HL-60 (cell line): ENCODE measurements at regions not wholly inside any gene's neighbourhood (a gene's known extent, or its start where the extent isn't known, plus 50 kb on each side); places are given as distances from the start of the nearest gene placed in this dataset.

Experiments used
- DNase-seq, 2 experiments: peaks; one replicate each; pipeline ENCODE4 v3.0.0-alpha.2; 2010 to 2020; ENCODE audit warnings: low read depth in 1 of 2, low spot score in 1 of 2
- H3K27ac ChIP-seq: fragments of 250-450 bp; sonication (Bioruptor Pico); replicated peaks from 2 replicates; pipeline ENCODE4 v1.5.1; 2020; ENCODE audit warnings: mild to moderate bottlenecking, moderate library complexity
- H3K27me3 ChIP-seq: fragments of 250-450 bp; sonication (Bioruptor Pico); 2 replicates; pipeline ENCODE4 v1.5.1; 2021; ENCODE audit warnings: mild to moderate bottlenecking, moderate library complexity; ENCODE audit not compliant: insufficient read depth, poor library complexity, severe bottlenecking
- H3K4me3 ChIP-seq: replicated peaks from 2 replicates; pipeline ENCODE4 v1.5.1; 2011; ENCODE audit warnings: mild to moderate bottlenecking, control low read depth, low read length; ENCODE audit not compliant: insufficient read depth
- CTCF ChIP-seq: IDR thresholded peaks from one replicate; pipeline ENCODE4 v1.5.1; 2011; ENCODE audit warnings: low read length, control low read depth, inconsistent platforms; ENCODE audit not compliant: insufficient read depth
- GABPA ChIP-seq: IDR thresholded peaks from 2 replicates; pipeline ENCODE4 v1.6.1; 2012; ENCODE audit warnings: low read depth
- POLR2AphosphoS5 ChIP-seq: IDR thresholded peaks from 2 replicates; pipeline ENCODE4 v1.6.1; 2012; ENCODE audit warnings: low read depth
- REST ChIP-seq: IDR thresholded peaks from 2 replicates; pipeline ENCODE4 v1.6.1; 2012; ENCODE audit warnings: low read depth; ENCODE audit not compliant: insufficient replicate concordance
- SPI1 ChIP-seq: IDR thresholded peaks from 2 replicates; pipeline ENCODE4 v1.6.1; 2012; ENCODE audit warnings: low read depth, mild to moderate bottlenecking, borderline replicate concordance

GRCh38 chr10:124306922-124307371, 111.8 kb downstream of the OAT start:
- DNase-seq, result peak; percentile 45 to 66
- TF ChIP-seq SPI1, result peak; percentile 39; the same call in 1 of the 2 replicates
- TF ChIP-seq GABPA, result no peak
- Histone ChIP-seq H3K27ac (no peak overlapping the region), H3K4me3 (no peak overlapping the region), H3K27me3 (no peaks in the 10 kb centered on the region)

GRCh38 chr10:124306520-124306919, 112.2 kb downstream of the OAT start:
- Histone ChIP-seq H3K4me3 (no peak overlapping the region), H3K27ac (no peak overlapping the region), H3K27me3 (no peaks in the 10 kb centered on the region)
- no peak for DNase-seq
- no peak for TF ChIP-seq POLR2AphosphoS5
- no peak for TF ChIP-seq CTCF
- no peak for TF ChIP-seq GABPA
- no peak for TF ChIP-seq REST
- TF ChIP-seq SPI1, result no peak

GRCh38 chr10:124305984-124306383, 112.7 kb downstream of the OAT start:
- no peak for TF ChIP-seq CTCF
- TF ChIP-seq REST, result no peak
- TF ChIP-seq POLR2AphosphoS5, result no peak
- TF ChIP-seq GABPA, result no peak
- no peak for TF ChIP-seq SPI1
- DNase-seq, result no peak
- no peak overlapping the region for H3K27ac ChIP-seq
- H3K4me3 ChIP-seq, result no peak overlapping the region
- H3K27me3 ChIP-seq, result no peaks in the 10 kb centered on the region

- no peak for TF ChIP-seq REST
- no peak for TF ChIP-seq POLR2AphosphoS5
- no peak for TF ChIP-seq SPI1
- no peak for TF ChIP-seq GABPA
- TF ChIP-seq CTCF, result no peak
- DNase-seq, result no peak
- Histone ChIP-seq H3K4me3 (no peak overlapping the region), H3K27me3 (no peaks in the 10 kb centered on the region), H3K27ac (no peak overlapping the region)
Observed at GRCh38 chr10:124305131-124305530, 113.6 kb downstream of the OAT start.
